AG04449 (cell line): ENCODE measurements at regions not wholly inside any gene's neighbourhood (a gene's known extent, or its start where the extent isn't known, plus 50 kb on each side); places are given as distances from the start of the nearest gene placed in this dataset.

Experiments used
- CTCF ChIA-PET: fragments of 350-600 bp; formaldehyde crosslinking; extraction: SDS; loops from one replicate; lab custom pipeline; 2021; ENCODE audit warnings: antibody characterized with exemption; lab: Yijun Ruan, JAX
- POLR2A ChIA-PET: fragments of 400-600, 350-600 bp; formaldehyde crosslinking; extraction: SDS; loops from one replicate; lab custom pipeline; 2020; ENCODE audit warnings: antibody characterized with exemption, inconsistent platforms; lab: Yijun Ruan, JAX
- DNase-seq: peaks from one replicate; pipeline ENCODE4 v3.0.0-alpha.2; 2010; ENCODE audit warnings: low read depth, low spot score
- H3K4me3 ChIP-seq: 2 replicates; pipeline ENCODE4 v1.5.1; 2011; ENCODE audit warnings: low read depth, mild to moderate bottlenecking, control low read depth, low read length
- TF ChIP-seq, protein P1 (sequence below): IDR thresholded peaks from one replicate; pipeline ENCODE4 v1.5.1; 2011; ENCODE audit warnings: mild to moderate bottlenecking, moderate library complexity, low read length, control low read depth, inconsistent platforms; ENCODE audit not compliant: insufficient read depth; ENCODE audit errors: missing control alignments

DNA sequence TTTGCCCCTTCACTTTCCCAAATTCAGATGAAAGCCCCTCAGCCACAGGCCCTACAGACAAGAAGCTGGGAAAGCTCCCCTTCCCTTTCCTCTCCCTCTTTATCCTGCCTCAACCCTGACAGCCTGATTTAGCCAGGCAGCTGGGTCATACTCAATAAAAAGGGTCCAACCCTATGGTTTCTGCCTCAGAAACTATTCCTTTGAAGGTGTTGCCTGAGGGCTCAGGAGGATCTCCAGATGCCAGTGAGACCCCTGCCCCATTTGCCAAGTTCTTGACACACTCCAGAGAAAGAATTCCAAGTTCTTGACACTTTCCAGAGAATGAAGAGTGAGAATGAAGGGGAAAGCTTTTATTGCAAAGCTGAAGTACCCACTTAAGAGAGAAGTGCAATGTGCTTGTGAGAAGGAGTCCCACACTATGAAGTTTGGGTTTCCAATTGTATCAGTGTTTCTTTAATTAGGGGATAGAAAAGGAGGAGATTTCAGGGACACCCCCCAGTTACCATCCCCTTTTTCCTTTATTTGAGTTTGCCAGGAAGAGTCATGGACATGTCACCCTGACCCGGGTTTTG, 576.2 kb downstream of the METTL4 start:
- TF ChIP-seq, protein P1, sequence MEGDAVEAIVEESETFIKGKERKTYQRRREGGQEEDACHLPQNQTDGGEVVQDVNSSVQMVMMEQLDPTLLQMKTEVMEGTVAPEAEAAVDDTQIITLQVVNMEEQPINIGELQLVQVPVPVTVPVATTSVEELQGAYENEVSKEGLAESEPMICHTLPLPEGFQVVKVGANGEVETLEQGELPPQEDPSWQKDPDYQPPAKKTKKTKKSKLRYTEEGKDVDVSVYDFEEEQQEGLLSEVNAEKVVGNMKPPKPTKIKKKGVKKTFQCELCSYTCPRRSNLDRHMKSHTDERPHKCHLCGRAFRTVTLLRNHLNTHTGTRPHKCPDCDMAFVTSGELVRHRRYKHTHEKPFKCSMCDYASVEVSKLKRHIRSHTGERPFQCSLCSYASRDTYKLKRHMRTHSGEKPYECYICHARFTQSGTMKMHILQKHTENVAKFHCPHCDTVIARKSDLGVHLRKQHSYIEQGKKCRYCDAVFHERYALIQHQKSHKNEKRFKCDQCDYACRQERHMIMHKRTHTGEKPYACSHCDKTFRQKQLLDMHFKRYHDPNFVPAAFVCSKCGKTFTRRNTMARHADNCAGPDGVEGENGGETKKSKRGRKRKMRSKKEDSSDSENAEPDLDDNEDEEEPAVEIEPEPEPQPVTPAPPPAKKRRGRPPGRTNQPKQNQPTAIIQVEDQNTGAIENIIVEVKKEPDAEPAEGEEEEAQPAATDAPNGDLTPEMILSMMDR, result no peak
- H3K4me3 ChIP-seq, result no peak overlapping the region
- ChIA-PET POLR2A (no interaction called here), CTCF (no interaction called here)
- DNase-seq, result no peak

DNA sequence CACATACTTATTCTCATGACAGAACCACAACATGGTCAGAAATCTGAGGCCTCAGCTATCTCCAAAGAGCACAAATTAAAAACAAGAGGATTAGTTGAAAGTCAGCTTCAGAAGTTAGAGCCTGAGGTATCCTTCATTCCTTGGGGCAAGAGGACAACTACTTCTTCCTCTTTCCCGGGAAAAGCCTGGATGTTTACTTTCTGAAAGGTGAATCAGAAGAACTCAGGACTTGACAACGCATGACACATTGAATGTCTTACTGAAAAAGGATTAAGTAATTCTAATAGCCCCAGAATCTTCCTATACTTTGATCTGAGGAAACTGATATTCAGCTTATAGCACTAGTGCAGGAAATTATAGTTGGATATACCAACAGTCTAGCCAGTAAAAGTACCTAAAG, 573.2 kb downstream of the METTL4 start:
- no peak overlapping the region for H3K4me3 ChIP-seq
- POLR2A ChIA-PET, result no interaction called here
- CTCF ChIA-PET, result interaction anchor here (1.7 kb wide), 1 partner anchor 106 kb away, joined by 4 read pairs; no protein-coding TSS in a partner anchor
- TF ChIP-seq, protein P1, result no peak
- no peak for DNase-seq

DNA sequence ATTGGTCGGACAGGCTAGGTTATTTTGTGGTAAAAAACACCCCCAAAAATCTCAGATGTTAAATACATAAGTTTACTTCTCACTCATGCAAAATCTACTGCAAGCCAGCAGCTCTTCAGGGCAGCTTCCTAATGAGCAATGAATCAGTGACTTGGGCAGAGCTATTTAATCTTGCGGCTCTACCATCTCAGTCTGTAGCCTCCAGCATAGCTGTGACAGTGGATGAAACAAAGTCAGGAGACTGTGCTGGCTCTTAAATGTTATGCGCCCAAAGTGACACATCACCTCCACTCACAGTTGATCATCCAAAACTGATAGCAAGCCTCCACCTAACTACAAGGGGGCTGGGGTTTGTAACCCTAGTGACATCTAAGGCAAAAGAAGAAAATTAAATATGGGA, 571.9 kb downstream of the METTL4 start:
- DNase-seq, result no peak
- CTCF ChIA-PET, result no interaction called here
- POLR2A ChIA-PET, result no interaction called here
- H3K4me3 ChIP-seq, result no peak overlapping the region
- TF ChIP-seq, protein P1, result no peak

DNA sequence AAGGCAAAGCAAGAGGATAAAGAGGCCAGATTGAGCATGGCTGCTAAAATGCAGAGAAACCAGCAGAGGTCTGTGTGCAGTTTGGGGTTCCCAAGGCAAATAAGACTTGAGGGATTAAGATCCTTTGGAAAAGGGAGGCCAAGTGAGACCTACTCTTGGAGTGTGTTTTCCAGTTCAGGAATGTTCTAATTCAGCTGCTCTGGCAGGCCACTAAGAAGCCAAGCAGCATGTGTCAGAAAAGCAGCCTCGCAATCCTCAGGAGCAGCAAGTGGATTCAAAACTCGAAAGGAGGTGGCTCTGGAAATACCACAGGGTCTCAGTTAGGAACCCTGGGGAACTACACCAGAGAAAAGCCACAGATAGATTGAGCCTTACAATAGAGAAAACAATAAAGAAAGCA, 569.2 kb downstream of the METTL4 start:
- TF ChIP-seq, protein P1, result no peak
- H3K4me3 ChIP-seq, result no peak overlapping the region
- CTCF ChIA-PET, result no interaction called here
- no peak for DNase-seq
- POLR2A ChIA-PET, result no interaction called here

DNA sequence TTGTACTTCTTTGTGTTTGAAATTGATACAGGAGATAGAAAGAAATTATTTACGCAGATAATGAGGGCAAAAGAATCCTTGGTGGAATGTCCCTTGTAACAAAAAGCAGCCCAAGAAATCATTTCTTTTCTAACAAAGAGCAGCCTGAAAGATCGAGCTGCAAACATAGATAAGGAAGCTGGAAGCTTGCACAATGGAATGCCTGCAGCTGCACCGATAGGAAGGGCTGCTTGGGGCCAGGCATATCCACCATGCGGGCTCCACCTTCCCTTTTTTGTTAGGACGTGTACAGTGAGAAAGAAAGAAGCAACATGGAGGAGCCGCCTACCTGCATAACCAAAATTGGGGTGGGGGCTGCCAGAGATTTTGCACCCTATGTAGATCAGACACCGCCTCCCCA, 568.7 kb downstream of the METTL4 start:
- H3K4me3 ChIP-seq, result no peak overlapping the region
- CTCF ChIA-PET, result no interaction called here
- no peak for DNase-seq
- POLR2A ChIA-PET, result no interaction called here
- TF ChIP-seq, protein P1, result no peak

DNA sequence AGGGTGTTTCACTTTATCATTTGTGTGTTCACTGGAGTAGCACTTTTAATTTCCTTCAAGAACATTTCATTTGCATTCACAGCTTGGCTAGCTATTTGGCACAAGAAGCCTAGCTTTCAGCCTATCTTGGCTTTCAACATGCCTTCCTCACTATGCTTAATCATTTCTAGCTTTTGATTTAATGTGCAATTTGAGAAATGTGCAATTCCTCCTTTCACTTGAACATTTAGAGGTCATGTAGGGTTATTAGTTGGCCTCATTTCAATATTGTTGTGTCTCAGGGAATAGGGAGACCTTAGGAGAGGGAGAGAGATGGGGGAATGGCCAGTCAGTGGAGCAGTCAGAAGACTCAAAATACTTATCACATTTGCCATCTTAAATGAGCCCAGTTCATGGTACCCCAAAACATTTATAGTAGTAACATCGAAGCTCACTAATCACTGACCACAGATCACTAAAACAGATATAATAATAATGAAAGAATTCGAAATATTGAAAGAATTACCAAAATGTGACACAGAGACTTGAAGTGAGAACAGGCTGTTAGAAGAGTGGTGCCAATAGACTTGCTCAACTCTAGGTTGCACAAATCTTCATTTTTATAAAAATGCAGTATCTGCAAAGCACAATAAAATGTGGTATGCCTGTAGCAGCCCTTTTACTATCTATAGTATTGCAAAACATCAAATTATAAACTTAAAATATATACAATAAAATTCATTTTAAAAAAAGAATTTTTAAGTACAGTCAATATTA, 561.2 kb downstream of the METTL4 start:
- CTCF ChIA-PET, result no interaction called here
- TF ChIP-seq, protein P1, result no peak
- POLR2A ChIA-PET, result no interaction called here
- no peak overlapping the region for H3K4me3 ChIP-seq
- DNase-seq, result no peak
